ENCODE measurements at regions not wholly inside any gene's neighbourhood (a gene's known extent, or its start where the extent isn't known, plus 50 kb on each side); places are given as distances from the start of the nearest gene placed in this dataset.

- TF ChIP-seq EZH2phosphoT487 (conservative IDR thresholded peaks at IDR 0.05; ENCODE audit: low read length), result no peak
- TF ChIP-seq, protein P1, sequence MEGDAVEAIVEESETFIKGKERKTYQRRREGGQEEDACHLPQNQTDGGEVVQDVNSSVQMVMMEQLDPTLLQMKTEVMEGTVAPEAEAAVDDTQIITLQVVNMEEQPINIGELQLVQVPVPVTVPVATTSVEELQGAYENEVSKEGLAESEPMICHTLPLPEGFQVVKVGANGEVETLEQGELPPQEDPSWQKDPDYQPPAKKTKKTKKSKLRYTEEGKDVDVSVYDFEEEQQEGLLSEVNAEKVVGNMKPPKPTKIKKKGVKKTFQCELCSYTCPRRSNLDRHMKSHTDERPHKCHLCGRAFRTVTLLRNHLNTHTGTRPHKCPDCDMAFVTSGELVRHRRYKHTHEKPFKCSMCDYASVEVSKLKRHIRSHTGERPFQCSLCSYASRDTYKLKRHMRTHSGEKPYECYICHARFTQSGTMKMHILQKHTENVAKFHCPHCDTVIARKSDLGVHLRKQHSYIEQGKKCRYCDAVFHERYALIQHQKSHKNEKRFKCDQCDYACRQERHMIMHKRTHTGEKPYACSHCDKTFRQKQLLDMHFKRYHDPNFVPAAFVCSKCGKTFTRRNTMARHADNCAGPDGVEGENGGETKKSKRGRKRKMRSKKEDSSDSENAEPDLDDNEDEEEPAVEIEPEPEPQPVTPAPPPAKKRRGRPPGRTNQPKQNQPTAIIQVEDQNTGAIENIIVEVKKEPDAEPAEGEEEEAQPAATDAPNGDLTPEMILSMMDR (IDR thresholded peaks at IDR 0.05; ENCODE audit: insufficient read depth, low read length, poor library complexity, severe bottlenecking), result no peak
Measured at GRCh38 chr2:157172866-157173578, 84.5 kb upstream of the GALNT5 start.

Measured in SU-DHL-6 (cell line).